ENCODE measurements at regions not wholly inside any gene's neighbourhood (a gene's known extent, or its start where the extent isn't known, plus 50 kb on each side); places are given as distances from the start of the nearest gene placed in this dataset.

GRCh38 chr9:89247431-89248353, 63.3 kb upstream of the CKS2 start:
- no peak for TF ChIP-seq CTCF (IDR thresholded peaks at IDR 0.05)
- H3K9me3 ChIP-seq, result no peaks in the 10 kb centered on the region
- no peak overlapping the region for H3K4me3 ChIP-seq (ENCODE audit: low read depth in 1 of 2, low read length in 1 of 2)
- H3K36me3 ChIP-seq, result no peaks in the 10 kb centered on the region
- H3K27me3 ChIP-seq, result no peaks in the 10 kb centered on the region
- H3K27ac ChIP-seq, result peak overlapping the region; percentile 43
- H3K4me1 ChIP-seq (ENCODE audit: control insufficient read depth in 1 of 2, insufficient read depth in 1 of 2, low read depth in 1 of 2, low read length in 1 of 2), result peaks cover 18 to 57% of the 10 kb centered on the region in 2 experiments

GRCh38 chr9:89249001-89249400, 62.0 kb upstream of the CKS2 start:
- Histone ChIP-seq H3K27me3 (no peaks in the 10 kb centered on the region), H3K36me3 (no peaks in the 10 kb centered on the region), H3K9me3 (no peaks in the 10 kb centered on the region), H3K4me3 (ENCODE audit: low read depth in 1 of 2, low read length in 1 of 2) (no peak overlapping the region), H3K4me1 (ENCODE audit: control insufficient read depth in 1 of 2, insufficient read depth in 1 of 2, low read depth in 1 of 2, low read length in 1 of 2) (peaks cover 18 to 51% of the 10 kb centered on the region in 2 experiments), H3K27ac (no peak overlapping the region)
- TF ChIP-seq CTCF (IDR thresholded peaks at IDR 0.05), result no peak

- no peak overlapping the region for H3K27ac ChIP-seq
- TF ChIP-seq CTCF (IDR thresholded peaks at IDR 0.05), result no peak
Observed at GRCh38 chr9:89252651-89253267, 58.2 kb upstream of the CKS2 start.

GRCh38 chr9:89254058-89254772, 56.8 kb upstream of the CKS2 start:
- TF ChIP-seq CTCF (IDR thresholded peaks at IDR 0.05), result no peak
- Histone ChIP-seq H3K36me3 (no peaks in the 10 kb centered on the region), H3K9me3 (no peaks in the 10 kb centered on the region)

More at GRCh38 chr9:89252651-89253267, 58.2 kb upstream of the CKS2 start:
- H3K27me3 ChIP-seq, result no peaks in the 10 kb centered on the region
- H3K36me3 ChIP-seq, result no peaks in the 10 kb centered on the region
- H3K4me1 ChIP-seq (ENCODE audit: control insufficient read depth in 1 of 2, insufficient read depth in 1 of 2, low read depth in 1 of 2, low read length in 1 of 2), result peaks cover 11 to 32% of the 10 kb centered on the region in 2 experiments
- no peaks in the 10 kb centered on the region for H3K9me3 ChIP-seq
- H3K4me3 ChIP-seq (ENCODE audit: low read depth in 1 of 2, low read length in 1 of 2), result no peak overlapping the region

GRCh38 chr9:89254773-89255125, 56.2 kb upstream of the CKS2 start:
- Histone ChIP-seq H3K9me3 (no peaks in the 10 kb centered on the region), H3K36me3 (no peaks in the 10 kb centered on the region), H3K4me3 (ENCODE audit: low read depth in 1 of 2, low read length in 1 of 2) (no peak overlapping the region), H3K27ac (no peak overlapping the region), H3K4me1 (ENCODE audit: control insufficient read depth in 1 of 2, insufficient read depth in 1 of 2, low read depth in 1 of 2, low read length in 1 of 2) (peaks cover 2 to 14% of the 10 kb centered on the region in 2 experiments), H3K27me3 (no peaks in the 10 kb centered on the region)
- no peak for TF ChIP-seq CTCF (IDR thresholded peaks at IDR 0.05)

More at GRCh38 chr9:89254058-89254772, 56.8 kb upstream of the CKS2 start:
- Histone ChIP-seq H3K27me3 (no peaks in the 10 kb centered on the region), H3K4me1 (ENCODE audit: control insufficient read depth in 1 of 2, insufficient read depth in 1 of 2, low read depth in 1 of 2, low read length in 1 of 2) (peaks cover 8 to 19% of the 10 kb centered on the region in 2 experiments), H3K4me3 (ENCODE audit: low read depth in 1 of 2, low read length in 1 of 2) (no peak overlapping the region), H3K27ac (no peak overlapping the region)

All from neutrophil (primary cell).